MM.1S (cell line): ENCODE measurements at regions not wholly inside any gene's neighbourhood (a gene's known extent, or its start where the extent isn't known, plus 50 kb on each side); places are given as distances from the start of the nearest gene placed in this dataset.

Experiments
- DNase-seq: peaks from one replicate; pipeline ENCODE4 v3.0.0-alpha.2; 2015
- H2AFZ ChIP-seq: fragments of 300-600 bp; sonication (generic); 2 replicates; pipeline ENCODE4 v1.6.0; 2016; ENCODE audit warnings: antibody characterized with exemption, low read length
- H3F3A ChIP-seq: fragments of 300-600 bp; sonication (generic); 2 replicates; pipeline ENCODE4 v1.6.1; 2016; ENCODE audit warnings: mild to moderate bottlenecking, antibody characterized with exemption, low read length, moderate library complexity, mixed read lengths; ENCODE audit not compliant: insufficient read depth
- H3K27ac ChIP-seq: fragments of 300-600 bp; sonication (generic); 2 replicates; pipeline ENCODE4 v1.5.1; 2016; ENCODE audit warnings: mild to moderate bottlenecking, low read length
- H3K27me3 ChIP-seq: fragments of 300-600 bp; sonication (generic); replicated peaks from 2 replicates; pipeline ENCODE4 v1.6.0; 2016; ENCODE audit warnings: low read length; ENCODE audit not compliant: insufficient read depth
- H3K36me3 ChIP-seq: fragments of 300-600 bp; sonication (generic); replicated peaks from 2 replicates; pipeline ENCODE4 v1.6.1; 2016; ENCODE audit warnings: mild to moderate bottlenecking, low read length, mixed read lengths; ENCODE audit not compliant: insufficient read depth
- H3K4me1 ChIP-seq: fragments of 300-600 bp; sonication (generic); 2 replicates; pipeline ENCODE4 v1.6.1; 2016; ENCODE audit warnings: low read length, mixed read lengths
- H3K4me2 ChIP-seq: fragments of 300-600 bp; sonication (generic); 2 replicates; pipeline ENCODE4 v1.6.0; 2016; ENCODE audit warnings: low read depth, low read length
- H3K4me3 ChIP-seq: fragments of 300-600 bp; sonication (generic); 2 replicates; pipeline ENCODE4 v1.5.1; 2016; ENCODE audit warnings: low read length, mixed read lengths
- H3K79me2 ChIP-seq: fragments of 300-600 bp; sonication (generic); 2 replicates; pipeline ENCODE4 v1.6.1; 2016; ENCODE audit warnings: mixed run types, low read length, mixed read lengths
- H3K9ac ChIP-seq: fragments of 300-600 bp; sonication (generic); 2 replicates; pipeline ENCODE4 v1.6.1; 2016; ENCODE audit warnings: low read length, mixed read lengths
- H3K9me2 ChIP-seq: fragments of 300-600 bp; sonication (generic); replicated peaks from 2 replicates; pipeline ENCODE4 v1.6.1; 2016; ENCODE audit warnings: mild to moderate bottlenecking, low read length, mixed read lengths; ENCODE audit not compliant: insufficient read depth
- H3K9me3 ChIP-seq: fragments of 300-600 bp; sonication (generic); replicated peaks from 2 replicates; pipeline ENCODE4 v1.6.1; 2016; ENCODE audit warnings: mild to moderate bottlenecking, low read length, mixed read lengths; ENCODE audit not compliant: insufficient read depth
- H4K20me1 ChIP-seq: fragments of 300-600 bp; sonication (generic); 2 replicates; pipeline ENCODE4 v1.6.1; 2016; ENCODE audit warnings: mild to moderate bottlenecking, low read length, moderate library complexity, mixed read lengths; ENCODE audit not compliant: insufficient read depth
- CTCF ChIP-seq: fragments of 300-600 bp; sonication (generic); IDR thresholded peaks from 2 replicates; pipeline ENCODE4 v1.5.1; 2016; ENCODE audit warnings: antibody characterized with exemption, low read length, mixed read lengths
- EZH2 ChIP-seq: fragments of 300-600 bp; sonication (generic); optimal IDR thresholded peaks from 2 replicates; pipeline ENCODE3; 2017; ENCODE audit warnings: low read depth, mild to moderate bottlenecking, antibody characterized with exemption, low read length, mixed read lengths
- EZH2phosphoT487 ChIP-seq: fragments of 300-600 bp; sonication (generic); IDR thresholded peaks from 2 replicates; pipeline ENCODE4 v1.6.1; 2018; ENCODE audit warnings: antibody characterized with exemption, low read length

- Histone ChIP-seq H3K27me3 (no peaks in the 10 kb centered on the region), H3K79me2 (no peaks in the 10 kb centered on the region), H3K27ac (no peak overlapping the region), H3K4me1 (no peaks in the 10 kb centered on the region), H3K4me3 (no peak overlapping the region), H2AFZ (no peak overlapping the region), H3K4me2 (no peak overlapping the region), H3K9ac (no peak overlapping the region), H3K9me3 (no peaks in the 10 kb centered on the region), H3F3A (no peaks in the 10 kb centered on the region), H3K36me3 (no peaks in the 10 kb centered on the region), H4K20me1 (no peaks in the 10 kb centered on the region), H3K9me2 (no peaks in the 10 kb centered on the region)
- no peak for DNase-seq
- TF ChIP-seq CTCF: no peak
- no peak for TF ChIP-seq EZH2phosphoT487
- TF ChIP-seq EZH2: no peak
These were observed 265.9 kb upstream of the CDYL start for GRCh38 chr6:4510317-4510716.

GRCh38 chr6:4509506-4509905, 266.7 kb upstream of the CDYL start:
- no peak overlapping the region for H3K27ac ChIP-seq
- no peak overlapping the region for H2AFZ ChIP-seq

GRCh38 chr6:4506792-4507191, 269.4 kb upstream of the CDYL start:
- Histone ChIP-seq H3K9ac (no peak overlapping the region), H3K79me2 (no peaks in the 10 kb centered on the region), H3K36me3 (no peaks in the 10 kb centered on the region), H3K9me2 (no peaks in the 10 kb centered on the region), H3K27me3 (no peaks in the 10 kb centered on the region), H4K20me1 (no peaks in the 10 kb centered on the region), H3K4me1 (no peaks in the 10 kb centered on the region), H3K27ac (no peak overlapping the region), H3F3A (no peaks in the 10 kb centered on the region), H3K9me3 (no peaks in the 10 kb centered on the region), H3K4me2 (no peak overlapping the region), H3K4me3 (no peak overlapping the region), H2AFZ (no peak overlapping the region)
- no peak for DNase-seq
- TF ChIP-seq EZH2 (no peak), CTCF (no peak), EZH2phosphoT487 (no peak)

More at GRCh38 chr6:4509506-4509905, 266.7 kb upstream of the CDYL start:
- Histone ChIP-seq H3K9me3 (no peaks in the 10 kb centered on the region), H3K4me1 (no peaks in the 10 kb centered on the region), H3K79me2 (no peaks in the 10 kb centered on the region), H4K20me1 (no peaks in the 10 kb centered on the region), H3K27me3 (no peaks in the 10 kb centered on the region), H3K4me3 (no peak overlapping the region), H3K36me3 (no peaks in the 10 kb centered on the region), H3F3A (no peaks in the 10 kb centered on the region), H3K4me2 (no peak overlapping the region), H3K9me2 (no peaks in the 10 kb centered on the region), H3K9ac (no peak overlapping the region)
- no peak for DNase-seq
- TF ChIP-seq CTCF (no peak), EZH2 (no peak), EZH2phosphoT487 (no peak)
